GM12892 (cell line): ENCODE measurements at regions not wholly inside any gene's neighbourhood (a gene's known extent, or its start where the extent isn't known, plus 50 kb on each side); places are given as distances from the start of the nearest gene placed in this dataset.

Experiments
- POLR2A ChIP-seq: IDR thresholded peaks from 2 replicates; pipeline ENCODE4 v1.6.1; 2011; ENCODE audit warnings: low read depth, low read length, control low read depth
- POLR2AphosphoS5 ChIP-seq: IDR thresholded peaks from 2 replicates; pipeline ENCODE4 v1.6.1; 2011; ENCODE audit warnings: low read depth, low read length, control low read depth
- TAF1 ChIP-seq: IDR thresholded peaks from 2 replicates; pipeline ENCODE4 v1.6.1; 2011; ENCODE audit warnings: low read depth, mild to moderate bottlenecking, control low read depth, low read length, borderline replicate concordance

DNA sequence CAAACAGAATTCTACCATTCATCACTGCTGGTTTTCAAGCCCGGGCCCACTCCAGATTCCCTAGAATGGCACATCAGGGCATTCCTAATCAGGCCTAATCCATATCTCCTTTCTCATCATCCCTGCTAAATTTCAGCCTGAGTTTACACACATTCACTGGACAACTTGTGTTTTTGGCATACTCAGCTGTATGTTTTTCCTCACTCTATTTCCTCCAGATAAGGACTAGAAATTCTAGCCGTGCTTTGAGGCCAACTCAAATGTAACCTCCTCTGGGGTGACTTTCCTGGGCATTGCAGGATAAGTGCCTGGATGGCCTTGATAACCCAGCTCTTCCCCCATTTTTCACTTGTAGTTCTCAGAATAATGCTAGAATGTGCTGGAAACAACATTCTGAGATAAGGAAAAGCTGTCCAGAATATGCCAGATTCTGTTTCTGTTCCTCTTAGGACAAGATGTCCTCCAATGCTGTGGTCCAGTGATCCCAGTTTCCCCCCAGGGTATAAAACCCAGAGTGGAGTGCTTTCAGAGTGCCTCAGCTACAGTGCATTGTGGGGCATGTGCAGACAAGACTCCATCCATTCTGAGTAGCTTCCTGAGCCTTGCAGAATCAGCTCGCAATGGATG is 66.9 kb upstream of the CLDN10 start:
- TF ChIP-seq POLR2AphosphoS5 (no peak), POLR2A (no peak), TAF1 (no peak)
